Neural cell (in vitro differentiated cells): ENCODE measurements at regions not wholly inside any gene's neighbourhood (a gene's known extent, or its start where the extent isn't known, plus 50 kb on each side); places are given as distances from the start of the nearest gene placed in this dataset.

Source experiments
- H2AFZ ChIP-seq: fragments of 200-600, 300-800 bp; sonication (generic), shearing (Covaris generic); 2 replicates; pipeline ENCODE4 v1.6.0; 2014; ENCODE audit warnings: low read depth, mild to moderate bottlenecking, antibody characterized with exemption, low read length, moderate library complexity
- H3F3A ChIP-seq: fragments of 200-600 bp; shearing (Covaris generic); 2 replicates; pipeline ENCODE4 v1.6.1; 2016; ENCODE audit warnings: mild to moderate bottlenecking, moderate library complexity, mixed read lengths, antibody characterized with exemption, low read length; ENCODE audit not compliant: insufficient read depth, poor library complexity, severe bottlenecking
- H3K27ac ChIP-seq: fragments of 200-600, 300-800 bp; sonication (generic), shearing (Covaris generic); 2 replicates; pipeline ENCODE4 v1.5.1; 2014; ENCODE audit warnings: mild to moderate bottlenecking, low read length, moderate library complexity
- H3K27me3 ChIP-seq: fragments of 300-800, 200-600 bp; sonication (generic), shearing (Covaris generic); 2 replicates; pipeline ENCODE4 v1.6.0; 2014; ENCODE audit warnings: mild to moderate bottlenecking, low read depth, low read length, moderate library complexity; ENCODE audit not compliant: insufficient read depth
- H3K36me3 ChIP-seq: fragments of 300-800, 200-600 bp; sonication (generic), shearing (Covaris generic); 2 replicates; pipeline ENCODE4 v1.5.1; 2014; ENCODE audit warnings: mild to moderate bottlenecking, antibody characterized with exemption, low read length, moderate library complexity; ENCODE audit not compliant: insufficient read depth
- H3K4me2 ChIP-seq: fragments of 300-800, 200-600 bp; sonication (generic), shearing (Covaris generic); 2 replicates; pipeline ENCODE4 v1.6.0; 2014; ENCODE audit warnings: mild to moderate bottlenecking, low read length
- H3K4me3 ChIP-seq: fragments of 300-800, 200-600 bp; sonication (generic), shearing (Covaris generic); 2 replicates; pipeline ENCODE4 v1.5.1; 2014; ENCODE audit warnings: mild to moderate bottlenecking, low read length, moderate library complexity
- H3K79me2 ChIP-seq: fragments of 200-600 bp; shearing (Covaris generic); replicated peaks from 2 replicates; pipeline ENCODE4 v1.6.0; 2014; ENCODE audit warnings: mild to moderate bottlenecking, low read length, moderate library complexity; ENCODE audit not compliant: insufficient read depth
- H3K9ac ChIP-seq: fragments of 300-800, 200-600 bp; sonication (generic), shearing (Covaris generic); 2 replicates; pipeline ENCODE4 v1.6.1; 2016; ENCODE audit warnings: mild to moderate bottlenecking, low read length, mixed read lengths
- H3K9me2 ChIP-seq: fragments of 200-600 bp; shearing (Covaris generic); 2 replicates; pipeline ENCODE4 v1.6.1; 2016; ENCODE audit warnings: mild to moderate bottlenecking, low read length, mixed read lengths; ENCODE audit not compliant: insufficient read depth
- H3K9me3 ChIP-seq: fragments of 200-600, 300-800 bp; sonication (generic), shearing (Covaris generic); 2 replicates; pipeline ENCODE4 v1.6.1; 2016; ENCODE audit warnings: mild to moderate bottlenecking, mixed run types, low read length, moderate library complexity, mixed read lengths
- H4K20me1 ChIP-seq: fragments of 200-600 bp; shearing (Covaris generic); 2 replicates; pipeline ENCODE4 v1.6.1; 2016; ENCODE audit warnings: mild to moderate bottlenecking, mixed run types; ENCODE audit not compliant: insufficient read depth
- EP300 ChIP-seq: fragments of 450-650 bp; conservative IDR thresholded peaks from 2 replicates; pipeline ENCODE4 v1.6.1; 2014; ENCODE audit warnings: antibody characterized with exemption, mild to moderate bottlenecking, moderate library complexity; ENCODE audit not compliant: poor library complexity, severe bottlenecking
- EZH2 ChIP-seq: fragments of 200-600, 300-800 bp; shearing (Covaris generic), sonication (generic); IDR thresholded peaks from 2 replicates; pipeline ENCODE4 v1.6.1; 2014; ENCODE audit warnings: antibody characterized with exemption, low read length, borderline replicate concordance, mild to moderate bottlenecking; ENCODE audit not compliant: insufficient read depth, poor library complexity, severe bottlenecking
- MXI1 ChIP-seq: fragments of 450-650 bp; conservative IDR thresholded peaks from 2 replicates; pipeline ENCODE4 v1.6.1; 2014; ENCODE audit warnings: antibody characterized with exemption, mild to moderate bottlenecking; ENCODE audit not compliant: poor library complexity, severe bottlenecking
- POLR2AphosphoS5 ChIP-seq: IDR thresholded peaks from 2 replicates; pipeline ENCODE4 v1.6.1; 2012
- RAD21 ChIP-seq: fragments of 450-650 bp; conservative IDR thresholded peaks from 2 replicates; pipeline ENCODE4 v1.6.1; 2014; ENCODE audit warnings: antibody characterized with exemption, mild to moderate bottlenecking, moderate library complexity
- SMC3 ChIP-seq: fragments of 450-650 bp; conservative IDR thresholded peaks from 2 replicates; pipeline ENCODE4 v1.6.1; 2014; ENCODE audit warnings: antibody characterized with exemption, mild to moderate bottlenecking, moderate library complexity; ENCODE audit not compliant: poor library complexity
- TAF1 ChIP-seq: IDR thresholded peaks from 2 replicates; pipeline ENCODE4 v1.6.1; 2012; ENCODE audit warnings: low read depth
- TF ChIP-seq, protein P1 (sequence below): fragments of 450-650 bp; IDR thresholded peaks from 2 replicates; pipeline ENCODE4 v1.5.1; 2014; ENCODE audit warnings: antibody characterized with exemption, mild to moderate bottlenecking, moderate library complexity; ENCODE audit not compliant: poor library complexity, severe bottlenecking

DNA sequence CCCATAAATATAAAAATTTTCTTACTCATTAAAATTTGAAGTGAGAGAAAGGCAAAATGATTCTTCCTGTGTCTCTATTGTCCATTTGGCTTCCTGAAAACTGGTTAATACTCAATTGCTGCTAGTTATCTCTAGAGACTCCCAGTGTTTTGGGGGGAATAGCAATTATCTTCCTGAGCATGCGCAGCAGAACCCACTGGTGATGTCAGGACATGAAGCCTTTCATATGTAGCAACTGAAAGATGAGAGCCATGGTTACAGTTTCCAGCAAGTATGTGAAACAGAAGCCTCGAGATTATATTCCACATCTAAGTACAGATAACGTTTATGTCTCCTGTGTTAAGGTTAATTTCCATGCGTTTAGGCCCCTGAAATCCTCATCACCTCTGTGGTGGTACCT is 254.3 kb upstream of the FIGN start:
- Histone ChIP-seq H3K9me3 (no peaks in the 10 kb centered on the region), H2AFZ (no peak overlapping the region), H4K20me1 (no peaks in the 10 kb centered on the region), H3F3A (peaks cover 10% of the 10 kb centered on the region), H3K27ac (no peak overlapping the region), H3K4me2 (no peak overlapping the region), H3K27me3 (no peaks in the 10 kb centered on the region), H3K79me2 (no peaks in the 10 kb centered on the region), H3K4me3 (no peak overlapping the region), H3K9ac (no peak overlapping the region), H3K9me2 (no peaks in the 10 kb centered on the region), H3K36me3 (no peaks in the 10 kb centered on the region)
- TF ChIP-seq EZH2: no peak
- no peak for TF ChIP-seq POLR2AphosphoS5
- no peak for TF ChIP-seq SMC3
- no peak for TF ChIP-seq MXI1

- H3K79me2 ChIP-seq: no peaks in the 10 kb centered on the region
- H3K4me3 ChIP-seq: no peak overlapping the region
- no peak overlapping the region for H2AFZ ChIP-seq
- H4K20me1 ChIP-seq: no peaks in the 10 kb centered on the region
- no peaks in the 10 kb centered on the region for H3K9me3 ChIP-seq
- H3K9me2 ChIP-seq: no peaks in the 10 kb centered on the region
- peaks cover 10% of the 10 kb centered on the region for H3F3A ChIP-seq
- H3K9ac ChIP-seq: no peak overlapping the region
- no peaks in the 10 kb centered on the region for H3K27me3 ChIP-seq
- no peaks in the 10 kb centered on the region for H3K36me3 ChIP-seq
- no peak overlapping the region for H3K4me2 ChIP-seq
- no peak overlapping the region for H3K27ac ChIP-seq
- TF ChIP-seq EZH2 (no peak), EP300 (no peak), POLR2AphosphoS5 (no peak), MXI1 (no peak), SMC3 (no peak)
- TF ChIP-seq, protein P1, sequence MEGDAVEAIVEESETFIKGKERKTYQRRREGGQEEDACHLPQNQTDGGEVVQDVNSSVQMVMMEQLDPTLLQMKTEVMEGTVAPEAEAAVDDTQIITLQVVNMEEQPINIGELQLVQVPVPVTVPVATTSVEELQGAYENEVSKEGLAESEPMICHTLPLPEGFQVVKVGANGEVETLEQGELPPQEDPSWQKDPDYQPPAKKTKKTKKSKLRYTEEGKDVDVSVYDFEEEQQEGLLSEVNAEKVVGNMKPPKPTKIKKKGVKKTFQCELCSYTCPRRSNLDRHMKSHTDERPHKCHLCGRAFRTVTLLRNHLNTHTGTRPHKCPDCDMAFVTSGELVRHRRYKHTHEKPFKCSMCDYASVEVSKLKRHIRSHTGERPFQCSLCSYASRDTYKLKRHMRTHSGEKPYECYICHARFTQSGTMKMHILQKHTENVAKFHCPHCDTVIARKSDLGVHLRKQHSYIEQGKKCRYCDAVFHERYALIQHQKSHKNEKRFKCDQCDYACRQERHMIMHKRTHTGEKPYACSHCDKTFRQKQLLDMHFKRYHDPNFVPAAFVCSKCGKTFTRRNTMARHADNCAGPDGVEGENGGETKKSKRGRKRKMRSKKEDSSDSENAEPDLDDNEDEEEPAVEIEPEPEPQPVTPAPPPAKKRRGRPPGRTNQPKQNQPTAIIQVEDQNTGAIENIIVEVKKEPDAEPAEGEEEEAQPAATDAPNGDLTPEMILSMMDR: no peak
These were observed 251.6 kb upstream of the FIGN start for GRCh38 chr2:163987175-163987940.

- Histone ChIP-seq H4K20me1 (no peaks in the 10 kb centered on the region), H3K79me2 (no peaks in the 10 kb centered on the region), H3K9ac (no peak overlapping the region), H2AFZ (no peak overlapping the region), H3K4me2 (no peak overlapping the region), H3F3A (peaks cover 4% of the 10 kb centered on the region), H3K36me3 (no peaks in the 10 kb centered on the region), H3K9me3 (no peaks in the 10 kb centered on the region), H3K9me2 (no peaks in the 10 kb centered on the region), H3K4me3 (no peak overlapping the region), H3K27ac (no peak overlapping the region), H3K27me3 (no peaks in the 10 kb centered on the region)
- TF ChIP-seq SMC3 (no peak), RAD21 (no peak), TAF1 (no peak)
These were observed 249.2 kb upstream of the FIGN start for GRCh38 chr2:163984986-163985385.
